Naive thymus-derived CD8-positive, alpha-beta T cell (primary cell): ENCODE measurements at regions not wholly inside any gene's neighbourhood (a gene's known extent, or its start where the extent isn't known, plus 50 kb on each side); places are given as distances from the start of the nearest gene placed in this dataset.
"Not testable (repeated sequence)": the region's sequence is repeated elsewhere in the genome, so short reads cannot be mapped to it uniquely, and the experiment has no call there.

Source experiments
- ATAC-seq, 2 donors: fragments of 150-1000 bp; cut with Tn5 transposase in 1 of 2; sonication (Bioruptor Pico), chemical (Tn5 transposase) in 1 of 2; 1 replicate in 1 of 2; 2 replicates in 1 of 2; pipeline ENCODE4 v1.10.0; 2021; ENCODE audit warnings: mild to moderate bottlenecking in 2 of 2, moderate library complexity in 2 of 2
- POLR2A ChIA-PET: fragments of 350-600 bp; sonication (Branson Sonifier 250); formaldehyde crosslinking; loops from one replicate; lab custom pipeline; 2021; ENCODE audit warnings: antibody characterized with exemption; lab: Charles Lee
- DNase-seq, 10 donors: peaks; one replicate each; pipeline versions ENCODE4 v3.0.0 to v3.0.0-alpha.2; 2020 to 2022
- H3K27ac Mint-ChIP-seq, 10 donors: one replicate each; pipeline ENCODE4 v1.8.0; 2020 to 2022; ENCODE audit warnings: mild to moderate bottlenecking in 10 of 10, mixed read lengths in 10 of 10, moderate library complexity in 4 of 10, inconsistent platforms in 1 of 10
- H3K27me3 Mint-ChIP-seq, 5 donors: one replicate each; pipeline ENCODE4 v1.8.0; 2021 to 2022; ENCODE audit warnings: mixed read lengths in 5 of 5
- H3K36me3 Mint-ChIP-seq, 3 donors: one replicate each; pipeline ENCODE4 v1.8.0; 2020 to 2022; ENCODE audit warnings: mixed read lengths in 3 of 3, mild to moderate bottlenecking in 2 of 3, inconsistent platforms in 1 of 3
- H3K4me1 Mint-ChIP-seq, 4 donors: one replicate each; pipeline ENCODE4 v1.8.0; 2021 to 2022; ENCODE audit warnings: mixed read lengths in 4 of 4
- H3K4me3 Mint-ChIP-seq, 10 donors: one replicate each; pipeline ENCODE4 v1.8.0; 2020 to 2022; ENCODE audit warnings: mild to moderate bottlenecking in 10 of 10, mixed read lengths in 10 of 10, moderate library complexity in 6 of 10, inconsistent platforms in 1 of 10
- H3K9me3 Mint-ChIP-seq, 9 donors: one replicate each; pipeline ENCODE4 v1.8.0; 2020 to 2022; ENCODE audit warnings: mixed read lengths in 9 of 9, mild to moderate bottlenecking in 3 of 9, inconsistent platforms in 1 of 9, moderate library complexity in 1 of 9

DNA sequence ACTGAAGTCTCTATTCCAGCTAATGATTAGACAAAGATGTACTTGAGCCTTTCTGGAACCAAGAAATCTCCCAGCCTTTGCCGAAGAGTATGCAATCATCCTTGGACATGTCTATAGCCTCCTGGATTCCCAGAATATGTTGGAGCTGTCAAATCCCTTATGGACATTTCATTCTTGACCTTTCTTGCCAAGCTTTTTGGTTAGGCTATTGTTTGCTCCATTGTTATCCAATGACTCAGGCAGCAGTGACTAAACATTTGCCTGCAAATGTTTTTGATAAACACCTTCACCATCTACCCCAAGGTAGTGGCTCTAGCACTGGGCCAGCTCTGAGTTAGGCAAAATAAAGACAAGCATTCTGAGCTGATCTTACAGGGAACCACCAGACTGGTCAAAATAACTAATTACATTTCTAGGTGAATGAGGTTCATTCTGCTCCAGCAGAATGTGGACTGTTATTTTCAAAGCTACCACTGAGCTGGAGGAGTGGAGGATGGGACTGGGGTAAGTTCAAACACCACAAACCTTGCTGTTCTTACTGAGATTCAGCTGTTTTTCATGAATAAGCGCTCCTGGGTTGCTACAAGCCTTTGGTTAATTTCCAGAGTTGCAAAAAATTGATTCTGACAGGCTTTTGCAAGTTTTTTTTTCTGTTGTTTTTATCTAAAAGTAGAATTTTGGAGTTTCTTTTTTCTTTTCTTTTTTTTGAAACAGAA, 81.0 kb downstream of the TMEM270 start:
- peaks cover 0 to 16% (median 4%) of the 10 kb centered on the region in 5 donors for H3K27me3 Mint-ChIP-seq
- DNase-seq (no peak), ATAC-seq (no peak)
- H3K27ac Mint-ChIP-seq: no peak overlapping the region
- H3K36me3 Mint-ChIP-seq: peaks cover 0 to 26% (median 10%) of the 10 kb centered on the region in 3 donors
- H3K4me3 Mint-ChIP-seq: no peak overlapping the region
- no peaks in the 10 kb centered on the region for H3K4me1 Mint-ChIP-seq
- POLR2A ChIA-PET: no interaction called here
- peaks cover 12 to 56% (median 29%) of the 10 kb centered on the region in 9 donors for H3K9me3 Mint-ChIP-seq

DNA sequence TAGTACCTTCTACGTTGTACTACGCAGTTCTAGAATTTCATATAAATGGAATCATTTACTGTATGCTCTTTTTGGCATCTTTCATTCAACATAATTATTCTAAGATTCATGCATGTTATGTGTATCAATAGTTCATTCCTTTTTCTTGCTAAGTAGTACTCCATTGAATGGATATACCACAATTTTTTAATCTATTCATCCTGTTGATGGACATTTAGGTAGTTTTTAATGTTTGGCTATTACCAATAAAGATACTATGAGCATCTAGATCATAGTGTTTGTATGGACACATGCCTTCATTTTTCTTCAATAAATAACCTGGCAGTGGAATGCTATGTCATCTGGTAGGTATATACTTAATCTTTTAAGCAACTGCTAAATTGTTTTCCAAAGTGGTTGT, 83.0 kb upstream of the ELN start:
- Mint-ChIP-seq H3K9me3 (peaks cover 21 to 79% (median 43%) of the 10 kb centered on the region in 9 donors), H3K4me1 (no peaks in the 10 kb centered on the region), H3K36me3 (peaks cover 0 to 40% (median 17%) of the 10 kb centered on the region in 3 donors), H3K27ac (no peak overlapping the region), H3K27me3 (peaks cover 0 to 21% (median 8%) of the 10 kb centered on the region in 5 donors), H3K4me3 (no peak overlapping the region)
- ATAC-seq: no peak
- POLR2A ChIA-PET: no interaction called here
- no peak for DNase-seq

DNA sequence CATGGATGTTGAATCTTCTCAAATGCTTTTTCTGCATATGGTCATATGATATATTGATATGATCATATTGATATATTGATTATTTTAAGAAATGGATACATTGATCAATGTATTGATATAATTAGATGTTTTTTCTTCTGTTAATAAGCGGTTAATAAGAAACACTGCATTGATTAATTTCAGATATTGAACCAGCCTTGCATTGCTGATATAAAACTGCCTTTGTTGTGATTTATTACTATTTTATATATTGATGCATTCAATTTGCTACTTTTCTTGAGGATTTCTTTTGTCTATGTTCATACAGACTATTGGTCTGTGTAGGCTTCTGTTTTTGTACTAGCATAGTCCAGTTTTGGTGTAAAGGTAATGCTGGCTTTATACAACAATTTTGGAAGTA, 79.7 kb upstream of the ELN start:
- Mint-ChIP-seq H3K27me3 (peaks cover 10 to 21% (median 11%) of the 10 kb centered on the region in 5 donors), H3K36me3 (peaks cover 0 to 29% (median 10%) of the 10 kb centered on the region in 3 donors), H3K4me1 (no peaks in the 10 kb centered on the region), H3K9me3 (peaks cover 15 to 59% (median 30%) of the 10 kb centered on the region in 9 donors), H3K27ac (no peak overlapping the region), H3K4me3 (no peak overlapping the region)
- no peak for ATAC-seq
- no peak for DNase-seq
- POLR2A ChIA-PET: no interaction called here

DNA sequence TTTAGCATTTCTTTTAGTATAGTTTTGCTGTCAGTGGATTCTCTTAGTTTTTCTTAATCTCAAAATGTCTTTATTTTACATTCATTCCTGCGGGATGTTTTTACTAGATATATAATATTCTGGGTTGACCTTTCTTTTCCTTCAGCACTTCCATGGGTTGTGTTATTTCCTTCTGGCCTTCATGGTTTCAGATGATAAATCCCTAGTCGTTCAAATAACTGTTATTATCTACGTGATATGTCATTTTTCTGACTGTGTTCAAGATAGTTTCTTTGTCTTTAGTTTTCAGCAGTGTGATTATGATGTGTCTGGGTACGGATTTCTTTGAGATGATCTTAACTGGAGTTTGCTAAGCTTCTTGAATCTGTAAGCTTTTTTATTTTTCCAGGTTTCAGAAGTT, 75.7 kb upstream of the ELN start:
- Mint-ChIP-seq H3K4me1 (no peaks in the 10 kb centered on the region), H3K4me3 (no peak overlapping the region), H3K27me3 (peaks cover 11 to 29% (median 23%) of the 10 kb centered on the region in 5 donors), H3K36me3 (peaks cover 0 to 19% (median 8%) of the 10 kb centered on the region in 3 donors), H3K27ac (no peak overlapping the region), H3K9me3 (peaks cover 7 to 32% (median 23%) of the 10 kb centered on the region in 9 donors)
- POLR2A ChIA-PET: no interaction called here
- DNase-seq (no peak), ATAC-seq (no peak)

GRCh38 chr7:73954181-73954580, 73.8 kb upstream of the ELN start:
- DNase-seq (no peak), ATAC-seq (no peak)
- H3K4me3 Mint-ChIP-seq: no peak overlapping the region
- POLR2A ChIA-PET: no interaction called here
- no peak overlapping the region for H3K27ac Mint-ChIP-seq
- H3K9me3 Mint-ChIP-seq: peaks cover 2 to 13% (median 6%) of the 10 kb centered on the region in 9 donors
- peaks cover 9 to 23% (median 20%) of the 10 kb centered on the region in 5 donors for H3K27me3 Mint-ChIP-seq
- peaks cover 0 to 7% (median 2%) of the 10 kb centered on the region in 3 donors for H3K36me3 Mint-ChIP-seq
- H3K4me1 Mint-ChIP-seq: no peaks in the 10 kb centered on the region

GRCh38 chr7:73954861-73955260, 73.1 kb upstream of the ELN start:
- peaks cover 0 to under 1% (median 0%) of the 10 kb centered on the region in 3 donors for H3K36me3 Mint-ChIP-seq
- peaks cover 9 to 21% (median 17%) of the 10 kb centered on the region in 5 donors for H3K27me3 Mint-ChIP-seq
- POLR2A ChIA-PET: no interaction called here
- H3K9me3 Mint-ChIP-seq: peaks cover 0 to 6% (median 0%) of the 10 kb centered on the region in 9 donors
- H3K4me1 Mint-ChIP-seq: no peaks in the 10 kb centered on the region
- no peak for ATAC-seq
- no peak overlapping the region for H3K27ac Mint-ChIP-seq
- DNase-seq: no peak
- no peak overlapping the region for H3K4me3 Mint-ChIP-seq

GRCh38 chr7:73960548-73960947, 67.4 kb upstream of the ELN start:
- H3K9me3 Mint-ChIP-seq: peaks cover 6 to 30% (median 21%) of the 10 kb centered on the region in 9 donors
- H3K4me3 Mint-ChIP-seq: no peak overlapping the region
- peaks cover 0 to 13% (median 7%) of the 10 kb centered on the region in 5 donors for H3K27me3 Mint-ChIP-seq
- H3K27ac Mint-ChIP-seq: no peak overlapping the region
- POLR2A ChIA-PET: no interaction called here
- H3K36me3 Mint-ChIP-seq: peaks cover 0 to 16% (median 9%) of the 10 kb centered on the region in 3 donors
- DNase-seq: no peak
- ATAC-seq: no peak
- no peaks in the 10 kb centered on the region for H3K4me1 Mint-ChIP-seq

DNA sequence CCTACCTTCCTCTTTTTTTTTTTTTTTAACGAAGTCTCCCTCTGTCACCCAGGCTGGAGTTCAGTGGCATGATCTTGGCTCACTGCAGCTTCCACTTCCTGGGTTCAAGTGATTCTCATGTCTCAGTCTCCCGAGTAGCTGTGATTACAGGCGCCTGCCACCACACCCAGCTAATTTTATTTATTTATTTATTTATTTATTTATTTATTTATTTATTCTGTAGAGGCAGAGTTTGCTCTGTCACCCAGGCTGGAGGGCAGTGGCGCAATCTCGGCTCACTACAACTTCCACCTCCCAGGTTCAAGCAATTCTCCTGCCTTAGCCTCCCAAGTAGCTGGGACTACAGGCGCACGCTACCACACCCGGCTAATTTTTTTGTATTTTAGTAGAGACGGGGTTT, 66.0 kb upstream of the ELN start:
- H3K27ac Mint-ChIP-seq, DNase-seq, POLR2A ChIA-PET, H3K27me3 Mint-ChIP-seq, H3K4me1 Mint-ChIP-seq, ATAC-seq, H3K4me3 Mint-ChIP-seq: not testable (repeated sequence)
- H3K9me3 Mint-ChIP-seq: peaks cover 6 to 30% (median 21%) of the 10 kb centered on the region in 9 donors
- H3K36me3 Mint-ChIP-seq: peaks cover 0 to 16% (median 9%) of the 10 kb centered on the region in 3 donors

GRCh38 chr7:73963252-73963822, 64.6 kb upstream of the ELN start:
- no peak overlapping the region for H3K4me3 Mint-ChIP-seq
- no peak for DNase-seq
- H3K27ac Mint-ChIP-seq: no peak overlapping the region
- H3K9me3 Mint-ChIP-seq: peaks cover 6 to 31% (median 23%) of the 10 kb centered on the region in 9 donors
- POLR2A ChIA-PET: no interaction called here
- H3K4me1 Mint-ChIP-seq: no peaks in the 10 kb centered on the region
- H3K36me3 Mint-ChIP-seq: peaks cover 0 to 16% (median 9%) of the 10 kb centered on the region in 3 donors
- ATAC-seq: no peak
- peaks cover 0 to 6% (median 1%) of the 10 kb centered on the region in 5 donors for H3K27me3 Mint-ChIP-seq

GRCh38 chr7:73964786-73965185, 63.2 kb upstream of the ELN start:
- DNase-seq (no peak), ATAC-seq (no peak)
- Mint-ChIP-seq H3K36me3 (peaks cover 0 to 16% (median 9%) of the 10 kb centered on the region in 3 donors), H3K27ac (no peak overlapping the region), H3K4me3 (no peak overlapping the region), H3K9me3 (peaks cover 6 to 31% (median 23%) of the 10 kb centered on the region in 9 donors), H3K4me1 (no peaks in the 10 kb centered on the region), H3K27me3 (peaks cover 0 to 6% (median 1%) of the 10 kb centered on the region in 5 donors)
- POLR2A ChIA-PET: interaction anchor here (0.5 kb wide), 1 partner anchor 11 kb away, joined by 3 read pairs; no protein-coding TSS in a partner anchor

DNA sequence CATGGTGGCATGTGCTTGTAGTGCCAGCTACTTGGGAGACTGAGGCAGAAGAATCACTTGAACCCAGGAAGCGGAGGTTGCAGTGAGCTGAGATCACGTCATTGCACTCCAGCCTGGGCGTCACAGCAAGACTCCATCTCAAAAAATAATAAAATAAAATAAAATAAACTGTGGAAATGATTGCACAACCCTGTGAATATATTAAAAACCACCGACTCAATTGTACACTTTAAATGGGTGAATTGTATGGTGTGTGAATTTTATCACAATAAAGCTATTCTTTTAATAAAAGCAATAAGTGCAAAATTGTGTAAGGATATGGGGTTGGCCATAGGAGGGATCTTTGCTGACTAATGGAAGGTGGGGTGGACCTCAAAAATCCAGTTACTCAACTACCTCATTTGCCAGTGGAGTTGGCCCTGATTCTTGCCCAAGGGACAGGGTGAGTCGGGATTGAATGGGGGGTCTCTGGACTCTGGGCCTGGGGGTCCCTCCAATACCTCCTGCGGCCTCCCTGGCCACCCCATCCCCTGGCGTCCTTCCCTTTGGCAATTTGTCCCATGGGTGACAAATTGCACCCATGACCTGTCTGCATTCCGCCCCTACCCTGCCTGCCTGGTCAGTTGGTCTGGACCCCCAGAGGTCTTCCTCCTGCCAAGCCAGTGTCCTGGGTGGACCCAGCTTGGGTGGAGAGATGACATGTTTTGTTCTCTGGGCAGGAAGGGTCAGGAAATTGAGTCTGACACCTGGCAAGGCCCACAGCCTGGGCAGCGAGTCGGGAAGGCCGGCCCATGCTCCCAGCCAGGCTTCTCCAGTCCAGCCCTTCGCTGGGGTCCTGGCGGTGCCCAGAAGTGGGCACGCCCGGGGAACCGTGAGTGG, 61.7 kb upstream of the ELN start:
- peaks cover 0 to 16% (median 9%) of the 10 kb centered on the region in 3 donors for H3K36me3 Mint-ChIP-seq
- H3K9me3 Mint-ChIP-seq: peaks cover 6 to 31% (median 23%) of the 10 kb centered on the region in 9 donors
- peaks cover 0 to 6% (median 3%) of the 10 kb centered on the region in 5 donors for H3K27me3 Mint-ChIP-seq
- no peak overlapping the region for H3K27ac Mint-ChIP-seq
- H3K4me1 Mint-ChIP-seq: no peaks in the 10 kb centered on the region
- no peak for DNase-seq
- no peak for ATAC-seq
- POLR2A ChIA-PET: no interaction called here
- no peak overlapping the region for H3K4me3 Mint-ChIP-seq

DNA sequence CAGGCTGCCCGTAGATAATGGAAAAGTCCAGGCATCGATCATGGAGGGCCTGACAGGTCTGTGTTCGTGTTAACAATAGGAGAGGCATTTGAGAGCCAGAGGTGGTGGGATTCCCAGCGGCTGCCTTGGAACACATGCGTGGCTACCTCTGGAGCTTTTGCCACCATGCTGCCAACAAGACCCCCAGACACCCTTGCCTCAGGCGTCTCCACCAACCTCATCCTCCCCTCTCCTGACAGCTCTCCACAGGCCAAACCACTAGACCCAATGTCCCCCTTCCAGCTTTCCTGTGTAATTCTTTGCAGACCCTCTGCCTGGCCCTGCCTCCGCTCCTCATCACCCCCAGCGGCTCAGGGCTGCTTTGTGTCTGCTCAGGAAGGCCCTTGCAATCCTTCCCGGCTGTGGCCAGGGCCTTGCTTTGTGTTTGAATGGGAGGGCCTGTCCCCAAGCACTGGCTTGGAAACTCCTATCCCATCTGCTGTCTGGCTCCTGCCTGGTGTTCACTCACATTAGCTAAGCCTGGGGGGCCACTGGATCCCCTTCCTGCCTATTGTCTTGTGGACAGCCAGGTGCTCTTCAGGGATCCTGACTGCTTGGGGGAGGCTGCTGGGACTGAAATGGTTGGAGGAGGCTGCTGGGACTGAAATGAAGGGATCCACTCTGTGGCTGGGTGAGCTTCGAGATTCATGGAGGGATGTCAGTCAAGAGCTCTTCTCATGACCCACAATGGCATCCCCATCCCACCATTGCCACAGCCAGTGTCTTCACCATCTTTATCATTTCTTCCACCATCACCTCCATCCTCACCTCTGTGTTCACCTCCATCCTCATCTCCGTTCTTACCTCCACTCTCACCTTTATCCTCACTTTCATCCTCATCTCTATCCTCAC, 60.8 kb upstream of the ELN start:
- DNase-seq: no peak
- H3K4me3 Mint-ChIP-seq: no peak overlapping the region
- no peak overlapping the region for H3K27ac Mint-ChIP-seq

More for the DNA sequence above, 60.8 kb upstream of the ELN start:
- Mint-ChIP-seq H3K36me3 (peaks cover 0 to 16% (median 9%) of the 10 kb centered on the region in 3 donors), H3K9me3 (peaks cover 3 to 29% (median 19%) of the 10 kb centered on the region in 9 donors), H3K4me1 (no peaks in the 10 kb centered on the region), H3K27me3 (peaks cover 0 to 15% (median 9%) of the 10 kb centered on the region in 5 donors)
- no peak for ATAC-seq
- POLR2A ChIA-PET: interaction anchor here (0.5 kb wide), 1 partner anchor 187 kb away, joined by 3 read pairs; no protein-coding TSS in a partner anchor
